ENCODE measurements at regions not wholly inside any gene's neighbourhood (a gene's known extent, or its start where the extent isn't known, plus 50 kb on each side); places are given as distances from the start of the nearest gene placed in this dataset.

GRCh38 chr12:4030929-4031702, 157.9 kb upstream of the PARP11 start:
- H3K27ac ChIP-seq, result peak overlapping the region; percentile 90
- ChIA-PET POLR2A (ENCODE audit: low non-redundant PET) (interaction anchor here (0.5 to 1.0 kb wide), 5 partner anchors 16 to 850 kb away, joined by 3 to 5 read pairs (median 3); no protein-coding TSS in a partner anchor), CTCF (interaction anchor here (0.7 to 2.9 kb wide), 2 partner anchors 226 to 246 kb away, joined by 3 to 14 read pairs; no protein-coding TSS in a partner anchor)
- TF ChIP-seq, protein P1, sequence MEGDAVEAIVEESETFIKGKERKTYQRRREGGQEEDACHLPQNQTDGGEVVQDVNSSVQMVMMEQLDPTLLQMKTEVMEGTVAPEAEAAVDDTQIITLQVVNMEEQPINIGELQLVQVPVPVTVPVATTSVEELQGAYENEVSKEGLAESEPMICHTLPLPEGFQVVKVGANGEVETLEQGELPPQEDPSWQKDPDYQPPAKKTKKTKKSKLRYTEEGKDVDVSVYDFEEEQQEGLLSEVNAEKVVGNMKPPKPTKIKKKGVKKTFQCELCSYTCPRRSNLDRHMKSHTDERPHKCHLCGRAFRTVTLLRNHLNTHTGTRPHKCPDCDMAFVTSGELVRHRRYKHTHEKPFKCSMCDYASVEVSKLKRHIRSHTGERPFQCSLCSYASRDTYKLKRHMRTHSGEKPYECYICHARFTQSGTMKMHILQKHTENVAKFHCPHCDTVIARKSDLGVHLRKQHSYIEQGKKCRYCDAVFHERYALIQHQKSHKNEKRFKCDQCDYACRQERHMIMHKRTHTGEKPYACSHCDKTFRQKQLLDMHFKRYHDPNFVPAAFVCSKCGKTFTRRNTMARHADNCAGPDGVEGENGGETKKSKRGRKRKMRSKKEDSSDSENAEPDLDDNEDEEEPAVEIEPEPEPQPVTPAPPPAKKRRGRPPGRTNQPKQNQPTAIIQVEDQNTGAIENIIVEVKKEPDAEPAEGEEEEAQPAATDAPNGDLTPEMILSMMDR (conservative IDR thresholded peaks at IDR 0.05; ENCODE audit: low read depth), result no peak
- peak; percentile 97 for DNase-seq (ENCODE audit: low spot score)

GRCh38 chr12:4027412-4027811, 154.2 kb upstream of the PARP11 start:
- POLR2A ChIA-PET (ENCODE audit: low non-redundant PET), result no interaction called here
- TF ChIP-seq, protein P1 (conservative IDR thresholded peaks at IDR 0.05; ENCODE audit: low read depth), result no peak
- H3K27ac ChIP-seq, result no peak overlapping the region
- CTCF ChIA-PET, result interaction anchor here (0.6 kb wide), 1 partner anchor 79 kb away, joined by 3 read pairs; no protein-coding TSS in a partner anchor
- no peak for DNase-seq (ENCODE audit: low spot score)

DNA sequence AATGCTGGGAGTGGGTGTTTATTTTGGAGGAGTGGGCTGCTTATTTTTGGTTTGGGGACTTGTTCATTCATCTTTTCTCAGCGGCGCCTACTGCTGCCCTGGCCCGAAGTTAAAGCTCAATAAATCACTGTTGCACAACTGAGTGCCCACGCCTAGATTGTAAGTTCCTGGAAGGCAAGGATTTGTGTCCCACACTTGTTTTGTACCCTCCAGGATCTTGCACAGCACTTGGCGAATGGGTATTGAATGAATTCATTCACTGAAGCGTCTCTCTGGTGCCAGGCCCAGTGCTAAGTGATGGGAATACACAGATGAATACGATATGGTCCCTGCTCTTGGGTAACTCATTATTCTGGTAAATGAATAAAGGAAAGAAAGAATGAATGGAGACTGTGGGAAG, 153.3 kb upstream of the PARP11 start:
- ChIA-PET CTCF (interaction anchor here (0.6 kb wide), 2 partner anchors 80 to 113 kb away, joined by 3 read pairs; no protein-coding TSS in a partner anchor), POLR2A (ENCODE audit: low non-redundant PET) (no interaction called here)
- TF ChIP-seq, protein P1 (conservative IDR thresholded peaks at IDR 0.05; ENCODE audit: low read depth), result no peak
- no peak overlapping the region for H3K27ac ChIP-seq
- no peak for DNase-seq (ENCODE audit: low spot score)

- DNase-seq (ENCODE audit: low spot score), result no peak
- TF ChIP-seq, protein P1 (conservative IDR thresholded peaks at IDR 0.05; ENCODE audit: low read depth), result no peak
- CTCF ChIA-PET, result no interaction called here
- no peak overlapping the region for H3K27ac ChIP-seq
- POLR2A ChIA-PET (ENCODE audit: low non-redundant PET), result no interaction called here
Observed at GRCh38 chr12:4026020-4026358, 152.8 kb upstream of the PARP11 start.

GRCh38 chr12:4025181-4026019, 152.2 kb upstream of the PARP11 start:
- ChIA-PET CTCF (no interaction called here), POLR2A (ENCODE audit: low non-redundant PET) (no interaction called here)
- TF ChIP-seq, protein P1 (conservative IDR thresholded peaks at IDR 0.05; ENCODE audit: low read depth), result no peak
- H3K27ac ChIP-seq, result no peak overlapping the region
- no peak for DNase-seq (ENCODE audit: low spot score)

- TF ChIP-seq, protein P1 (conservative IDR thresholded peaks at IDR 0.05; ENCODE audit: low read depth), result no peak
- POLR2A ChIA-PET (ENCODE audit: low non-redundant PET), result no interaction called here
- CTCF ChIA-PET, result no interaction called here
- H3K27ac ChIP-seq, result no peak overlapping the region
- no peak for DNase-seq (ENCODE audit: low spot score)
Observed at GRCh38 chr12:4024701-4025100, 151.5 kb upstream of the PARP11 start.
